Calu3 (cell line): ENCODE measurements at regions not wholly inside any gene's neighbourhood (a gene's known extent, or its start where the extent isn't known, plus 50 kb on each side); places are given as distances from the start of the nearest gene placed in this dataset.

Source experiments
- BruUV-seq: library from RNA; stranded (reverse); fragments of 400-500 nt; replicated peaks from 2 replicates; lab custom pipeline; 2021; lab: Mats Ljungman, UMichigan
- CTCF ChIA-PET: fragments of 300-600 bp; sonication (Branson Sonifier 250); formaldehyde crosslinking; loops from one replicate; lab custom pipeline; 2022; ENCODE audit warnings: antibody characterized with exemption; lab: Charles Lee
- DNase-seq: peaks from one replicate; pipeline ENCODE4 v3.0.0; 2022
- H3K27ac Mint-ChIP-seq: one replicate; pipeline ENCODE4 v1.8.0; 2022; ENCODE audit warnings: mixed read lengths; ENCODE audit not compliant: unreplicated experiment
- H3K27me3 Mint-ChIP-seq: one replicate; pipeline ENCODE4 v1.8.0; 2022; ENCODE audit warnings: mixed read lengths; ENCODE audit not compliant: unreplicated experiment
- H3K36me3 Mint-ChIP-seq: one replicate; pipeline ENCODE4 v1.8.0; 2022; ENCODE audit warnings: mild to moderate bottlenecking, moderate library complexity, mixed read lengths; ENCODE audit not compliant: insufficient read depth, unreplicated experiment
- H3K4me1 Mint-ChIP-seq: one replicate; pipeline ENCODE4 v1.8.0; 2022; ENCODE audit warnings: mild to moderate bottlenecking, low read depth, mixed read lengths; ENCODE audit not compliant: unreplicated experiment
- H3K4me3 Mint-ChIP-seq: one replicate; pipeline ENCODE4 v1.8.0; 2022; ENCODE audit warnings: mild to moderate bottlenecking, low read depth, moderate library complexity, mixed read lengths; ENCODE audit not compliant: unreplicated experiment
- H3K9me3 Mint-ChIP-seq: one replicate; pipeline ENCODE4 v1.8.0; 2022; ENCODE audit warnings: low read depth, mixed read lengths; ENCODE audit not compliant: unreplicated experiment
- CTCF ChIP-seq: fragments of 200-600 bp; IDR thresholded peaks from one replicate; pipeline ENCODE4 v1.8.0; 2022; ENCODE audit warnings: antibody characterized with exemption; ENCODE audit not compliant: unreplicated experiment
- intact Hi-C: fragments of 100-400 bp; cut with micrococcal nuclease; formaldehyde crosslinking; loops from one replicate; pipeline ENCODE4 v1.10.0; 2022; ENCODE audit not compliant: unreplicated experiment

GRCh38 chr12:108432423-108433121, 82.5 kb upstream of the FICD start:
- no peaks in the 10 kb centered on the region for H3K36me3 Mint-ChIP-seq
- H3K9me3 Mint-ChIP-seq = no peaks in the 10 kb centered on the region
- peaks cover 69% of the 10 kb centered on the region for H3K27me3 Mint-ChIP-seq
- CTCF ChIA-PET = no interaction called here
- intact Hi-C loops = no loop called here
- no TSS peak for BruUV-seq
- H3K27ac Mint-ChIP-seq = no peak overlapping the region
- TF ChIP-seq CTCF = no peak
- no peak overlapping the region for H3K4me3 Mint-ChIP-seq
- H3K4me1 Mint-ChIP-seq = no peaks in the 10 kb centered on the region
- no peak for DNase-seq

GRCh38 chr12:108430926-108431325, 84.2 kb upstream of the FICD start:
- no peaks in the 10 kb centered on the region for H3K9me3 Mint-ChIP-seq
- intact Hi-C loops = no loop called here
- no peak for TF ChIP-seq CTCF
- H3K27ac Mint-ChIP-seq = no peak overlapping the region
- no peaks in the 10 kb centered on the region for H3K36me3 Mint-ChIP-seq
- no peak for DNase-seq
- H3K4me3 Mint-ChIP-seq = no peak overlapping the region
- CTCF ChIA-PET = interaction anchor here (0.7 kb wide), 1 partner anchor 110 kb away, joined by 3 read pairs; no protein-coding TSS in a partner anchor
- H3K27me3 Mint-ChIP-seq = peaks cover 71% of the 10 kb centered on the region
- BruUV-seq = no TSS peak
- no peaks in the 10 kb centered on the region for H3K4me1 Mint-ChIP-seq

DNA sequence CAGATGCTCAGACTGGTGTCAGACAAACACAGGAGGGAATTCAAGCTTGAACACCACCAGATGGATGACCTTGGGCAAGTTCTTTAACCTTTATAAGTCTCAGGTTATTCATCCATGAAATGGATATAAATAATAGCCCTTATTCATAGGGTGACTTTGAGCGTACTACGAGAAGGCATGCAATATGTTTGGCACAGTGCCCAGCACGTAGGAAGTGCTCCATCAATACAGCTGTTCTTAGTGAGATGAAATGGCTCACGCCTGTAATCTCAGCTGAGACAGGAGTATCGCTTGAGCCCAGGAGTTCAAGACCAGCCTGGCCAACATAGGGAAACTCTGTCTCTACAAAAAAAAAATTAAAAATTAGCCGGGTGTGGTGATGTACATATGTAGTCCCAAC, 84.8 kb upstream of the FICD start:
- no peaks in the 10 kb centered on the region for H3K9me3 Mint-ChIP-seq
- TF ChIP-seq CTCF = no peak
- H3K4me1 Mint-ChIP-seq = no peaks in the 10 kb centered on the region
- no peak overlapping the region for H3K4me3 Mint-ChIP-seq
- CTCF ChIA-PET = no interaction called here
- intact Hi-C loops = no loop called here
- no peaks in the 10 kb centered on the region for H3K36me3 Mint-ChIP-seq
- DNase-seq = no peak
- peaks cover 77% of the 10 kb centered on the region for H3K27me3 Mint-ChIP-seq
- no peak overlapping the region for H3K27ac Mint-ChIP-seq
- BruUV-seq = no TSS peak

DNA sequence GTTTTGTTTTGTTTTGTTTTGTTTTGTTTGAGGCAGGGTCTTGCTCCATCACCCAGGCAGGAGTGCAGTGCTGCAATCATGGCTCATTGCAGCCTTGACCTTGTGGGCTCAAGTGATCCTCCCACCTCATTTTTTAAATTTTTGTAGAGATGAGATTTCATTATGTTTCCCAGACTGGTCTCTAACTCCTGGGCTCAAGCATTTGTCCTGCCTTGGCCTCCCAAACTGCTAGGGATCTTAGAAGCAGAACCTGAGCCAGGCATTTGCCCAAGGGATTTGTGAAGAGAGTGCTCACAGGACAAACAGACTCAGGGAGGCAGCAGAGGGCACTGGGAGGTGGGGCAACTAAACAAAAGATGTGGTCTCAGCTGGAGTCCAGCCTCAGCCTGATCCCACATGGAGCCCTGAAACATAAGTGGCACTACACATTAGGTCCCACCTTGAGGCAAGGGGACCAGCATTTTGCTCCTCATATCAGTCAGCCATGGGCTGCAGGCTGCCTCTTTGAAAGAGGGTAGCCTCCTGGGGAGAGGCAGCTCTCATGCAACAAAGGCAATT, 86.2 kb upstream of the CMKLR1 start:
- H3K4me1 Mint-ChIP-seq = no peaks in the 10 kb centered on the region
- H3K27me3 Mint-ChIP-seq = peaks cover 74% of the 10 kb centered on the region
- intact Hi-C loops = no loop called here
- no peak overlapping the region for H3K27ac Mint-ChIP-seq
- no TSS peak for BruUV-seq
- CTCF ChIA-PET = no interaction called here
- no peaks in the 10 kb centered on the region for H3K9me3 Mint-ChIP-seq
- no peak for DNase-seq
- H3K4me3 Mint-ChIP-seq = no peak overlapping the region
- H3K36me3 Mint-ChIP-seq = no peaks in the 10 kb centered on the region
- TF ChIP-seq CTCF = no peak
